Astrocyte (in vitro differentiated cells and primary cell): ENCODE measurements at regions not wholly inside any gene's neighbourhood (a gene's known extent, or its start where the extent isn't known, plus 50 kb on each side); places are given as distances from the start of the nearest gene placed in this dataset.

Experiments
- CTCF ChIP-seq: IDR thresholded peaks from 2 replicates; pipeline ENCODE4 v1.5.1; 2011; ENCODE audit warnings: low read depth, mild to moderate bottlenecking, inconsistent platforms, low read length, moderate library complexity; ENCODE audit not compliant: insufficient read depth
- EZH2 ChIP-seq: IDR thresholded peaks from 2 replicates; pipeline ENCODE4 v1.6.1; 2012; ENCODE audit warnings: mild to moderate bottlenecking, low read length, inconsistent platforms; ENCODE audit not compliant: insufficient read depth

GRCh38 chr10:11691319-11691755 lies 50.8 kb upstream of the ECHDC3 start:
- no peak for TF ChIP-seq EZH2
- TF ChIP-seq CTCF, result no peak
